GM12878 (cell line): ENCODE measurements at regions not wholly inside any gene's neighbourhood (a gene's known extent, or its start where the extent isn't known, plus 50 kb on each side); places are given as distances from the start of the nearest gene placed in this dataset.

Source experiments
- ATAC-seq: fragments of 200-7000 bp; cut with Tn5 transposase; 3 replicates; pipeline ENCODE4 v1.9.1; 2020; ENCODE audit warnings: mild to moderate bottlenecking, moderate library complexity
- BruUV-seq: library from RNA; stranded (reverse); fragments of 400-500 nt; replicated peaks from 2 replicates; lab custom pipeline; 2021; lab: Mats Ljungman, UMichigan
- CTCF ChIA-PET: fragments of 300-600 bp; sonication (Branson Sonifier 250); formaldehyde crosslinking; extraction: SDS; loops from one replicate; lab custom pipeline; 2021; ENCODE audit warnings: inconsistent platforms; lab: Yijun Ruan, JAX
- POLR2A ChIA-PET: fragments of 350-600 bp; formaldehyde crosslinking; extraction: SDS; loops from one replicate; lab custom pipeline; 2021; ENCODE audit warnings: inconsistent platforms; lab: Charles Lee
- RAD21 ChIA-PET: fragments of 300-600 bp; sonication (Branson Sonifier 250); formaldehyde crosslinking; loops from one replicate; lab custom pipeline; 2023; ENCODE audit warnings: antibody characterized with exemption; ENCODE audit not compliant: unreplicated experiment; lab: Charles Lee
- SMC1A ChIA-PET: fragments of 300-600 bp; sonication (Branson Sonifier 250); formaldehyde crosslinking; loops from one replicate; lab custom pipeline; 2023; ENCODE audit not compliant: unreplicated experiment, uncharacterized antibody; lab: Charles Lee
- DNase-seq: peaks from one replicate; pipeline ENCODE4 v3.0.0-alpha.2; 2011; ENCODE audit warnings: low read depth, low spot score
- FAIRE-seq: peaks from 3 replicates; lab custom pipeline; 2011; peaks lifted over from hg19 to GRCh38; lab: Jason Lieb, UNC
- H2AFZ ChIP-seq: 2 replicates; pipeline ENCODE4 v1.6.0; 2011; ENCODE audit warnings: low read depth, low read length, control low read depth; ENCODE audit not compliant: control insufficient read depth
- H3K27ac ChIP-seq: 2 replicates; pipeline ENCODE4 v1.5.1; 2011; ENCODE audit warnings: control low read depth; ENCODE audit not compliant: control insufficient read depth, insufficient read depth
- H3K27me3 ChIP-seq, 2 experiments: replicated peaks in 1 of 2; 2 replicates each; pipeline versions ENCODE4 v1.6.0 to v1.6.1; 2011; ENCODE audit warnings: low read length in 1 of 2; ENCODE audit not compliant: control insufficient read depth in 2 of 2, insufficient read depth in 2 of 2
- H3K36me3 ChIP-seq, 2 experiments: 2 replicates each; pipeline ENCODE4 v1.5.1; 2011; ENCODE audit warnings: low read length in 1 of 2; ENCODE audit not compliant: control insufficient read depth in 2 of 2, insufficient read depth in 2 of 2
- H3K4me1 ChIP-seq: 2 replicates; pipeline ENCODE4 v1.6.1; 2011; ENCODE audit warnings: mild to moderate bottlenecking, low read length, moderate library complexity, mixed read lengths; ENCODE audit not compliant: control insufficient read depth, insufficient read depth
- H3K4me2 ChIP-seq: 2 replicates; pipeline ENCODE4 v1.6.0; 2011; ENCODE audit warnings: control low read depth; ENCODE audit not compliant: control insufficient read depth, insufficient read depth
- H3K4me3 ChIP-seq: fragments of 200-600 bp; sonication (generic); 2 replicates; pipeline ENCODE4 v1.5.1; 2016
- H3K79me2 ChIP-seq: 2 replicates; pipeline ENCODE4 v1.6.0; 2011; ENCODE audit warnings: low read length; ENCODE audit not compliant: control insufficient read depth, insufficient read depth
- H3K9ac ChIP-seq: 2 replicates; pipeline ENCODE4 v1.8.0; 2011; ENCODE audit warnings: low read length, control low read depth, mixed read lengths; ENCODE audit not compliant: control insufficient read depth, insufficient read depth
- H3K9me3 ChIP-seq: replicated peaks from 3 replicates; pipeline ENCODE4 v1.5.1; 2011; ENCODE audit warnings: mild to moderate bottlenecking, low read length; ENCODE audit not compliant: control insufficient read depth, insufficient read depth
- H4K20me1 ChIP-seq: 2 replicates; pipeline ENCODE4 v1.6.0; 2011; ENCODE audit not compliant: control insufficient read depth, insufficient read depth
- CBX3 ChIP-seq: fragments of 200-600 bp; sonication (generic); IDR thresholded peaks from 2 replicates; pipeline ENCODE4 v1.6.1; 2016; ENCODE audit warnings: low read depth, borderline replicate concordance
- EED ChIP-seq: sonication (generic); IDR thresholded peaks from 2 replicates; pipeline ENCODE4 v1.6.1; 2016; ENCODE audit warnings: antibody characterized with exemption, low read depth
- ESRRA ChIP-seq: IDR thresholded peaks from 2 replicates; pipeline ENCODE4 v1.6.1; 2012; ENCODE audit warnings: mild to moderate bottlenecking, low read length, improper control_type of control experiment
- EZH2 ChIP-seq: IDR thresholded peaks from 2 replicates; pipeline ENCODE4 v1.6.1; 2012; ENCODE audit warnings: low read depth, mild to moderate bottlenecking, control low read depth, inconsistent platforms, low read length, borderline replicate concordance; ENCODE audit not compliant: control insufficient read depth
- GABPA ChIP-seq: IDR thresholded peaks from 2 replicates; pipeline ENCODE4 v1.6.1; 2014; ENCODE audit warnings: antibody characterized with exemption, low read depth, mild to moderate bottlenecking, inconsistent platforms
- KLF5 ChIP-seq: fragments of 450-650 bp; IDR thresholded peaks from 2 replicates; pipeline ENCODE4 v1.6.1; 2014; ENCODE audit warnings: mild to moderate bottlenecking; ENCODE audit not compliant: partially characterized antibody
- MTA2 ChIP-seq: fragments of 450-650 bp; IDR thresholded peaks from 2 replicates; pipeline ENCODE4 v1.6.1; 2016; ENCODE audit warnings: low read depth, mild to moderate bottlenecking, moderate library complexity
- MTA3 ChIP-seq: IDR thresholded peaks from 2 replicates; pipeline ENCODE4 v1.6.1; 2012; ENCODE audit warnings: low read length, inconsistent platforms, borderline replicate concordance
- NBN ChIP-seq: fragments of 450-650 bp; IDR thresholded peaks from 2 replicates; pipeline ENCODE4 v1.6.1; 2016
- NR2F1 ChIP-seq: fragments of 450-650 bp; conservative IDR thresholded peaks from 2 replicates; pipeline ENCODE4 v1.6.1; 2017; ENCODE audit warnings: mild to moderate bottlenecking
- POLR2A ChIP-seq: IDR thresholded peaks from 2 replicates; pipeline ENCODE4 v1.6.1; 2011; ENCODE audit warnings: low read depth, mild to moderate bottlenecking, low read length
- POLR2AphosphoS2 ChIP-seq: IDR thresholded peaks from 2 replicates; pipeline ENCODE4 v1.6.1; 2011; ENCODE audit warnings: low read depth, mild to moderate bottlenecking, low read length, improper control_type of control experiment, moderate library complexity
- POU2F2 ChIP-seq: IDR thresholded peaks from 3 replicates; pipeline ENCODE4 v1.6.1; 2011; ENCODE audit warnings: low read depth, mild to moderate bottlenecking, low read length, borderline replicate concordance
- RFX5 ChIP-seq: IDR thresholded peaks from 2 replicates; pipeline ENCODE4 v1.6.1; 2011; ENCODE audit warnings: low read depth, low read length, improper control_type of control experiment
- ZNF207 ChIP-seq: fragments of 450-650 bp; IDR thresholded peaks from 2 replicates; pipeline ENCODE4 v1.6.1; 2014; ENCODE audit warnings: antibody characterized with exemption, mild to moderate bottlenecking, borderline replicate concordance
- ZNF217 ChIP-seq: fragments of 450-650 bp; IDR thresholded peaks from 2 replicates; pipeline ENCODE4 v1.6.1; 2017; ENCODE audit warnings: antibody characterized with exemption, mild to moderate bottlenecking
- WGBS: methylation state at CpG from one replicate; pipeline ENCODE4 v1.1.6; 2016; ENCODE audit warnings: low lambda C conversion rate; ENCODE audit not compliant: insufficient replicate concordance, insufficient coverage; ENCODE audit errors: missing lambda C conversion rate; 5-methylcytosine and 5-hydroxymethylcytosine counted together
- in situ Hi-C: fragments of 300-500 bp; cut with MboI; formaldehyde crosslinking; loops from 9 replicates; pipeline ENCODE4 v1.14.3; 2018; ENCODE audit warnings: mixed read lengths
- intact Hi-C: fragments of 100-400 bp; cut with micrococcal nuclease; formaldehyde crosslinking; loops from one replicate; pipeline ENCODE4 v1.14.2; 2022; ENCODE audit not compliant: unreplicated experiment
- TF ChIP-seq, protein P1 (sequence below): IDR thresholded peaks from 2 replicates; pipeline ENCODE4 v1.6.1; 2012; ENCODE audit warnings: low read depth, low read length, improper control_type of control experiment
- TF ChIP-seq, protein P2 (sequence below): fragments of 450-650 bp; IDR thresholded peaks from 2 replicates; pipeline ENCODE4 v1.6.1; 2016; ENCODE audit warnings: mild to moderate bottlenecking, moderate library complexity, borderline replicate concordance

DNA sequence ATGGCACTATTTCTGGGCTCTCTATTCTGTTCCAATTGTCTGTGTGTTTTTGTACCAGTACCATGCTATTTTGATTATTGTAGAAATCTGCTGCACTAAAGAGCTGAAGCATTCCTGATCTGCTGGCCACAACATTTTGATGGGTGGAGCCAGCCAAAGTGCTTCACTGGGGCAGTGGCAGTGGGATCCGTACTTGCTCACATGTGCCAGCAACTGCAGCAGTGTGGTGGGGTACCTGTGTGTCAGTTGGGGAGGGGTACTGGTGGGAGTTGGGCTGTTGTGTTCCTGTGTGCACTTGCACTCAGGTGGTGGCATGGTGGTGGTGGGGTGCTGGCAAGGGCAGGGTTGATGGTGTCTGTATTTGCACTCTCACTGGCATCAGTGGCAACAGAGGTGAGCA is 204.6 kb upstream of the ALG10 start (continued):
- TF ChIP-seq POLR2AphosphoS2: no peak
- no peak for TF ChIP-seq ESRRA
- TF ChIP-seq POU2F2: no peak
- TF ChIP-seq POLR2A: no peak
- TF ChIP-seq, protein P1, sequence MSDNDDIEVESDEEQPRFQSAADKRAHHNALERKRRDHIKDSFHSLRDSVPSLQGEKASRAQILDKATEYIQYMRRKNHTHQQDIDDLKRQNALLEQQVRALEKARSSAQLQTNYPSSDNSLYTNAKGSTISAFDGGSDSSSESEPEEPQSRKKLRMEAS: no peak
- no peak for TF ChIP-seq MTA2

- TF ChIP-seq EED (no peak), KLF5 (no peak), NR2F1 (no peak), MTA3 (no peak), ZNF217 (no peak), GABPA (no peak), POLR2AphosphoS2 (no peak), CBX3 (no peak), RFX5 (no peak), ZNF207 (no peak), NBN (no peak), EZH2 (no peak)
- TF ChIP-seq, protein P2, sequence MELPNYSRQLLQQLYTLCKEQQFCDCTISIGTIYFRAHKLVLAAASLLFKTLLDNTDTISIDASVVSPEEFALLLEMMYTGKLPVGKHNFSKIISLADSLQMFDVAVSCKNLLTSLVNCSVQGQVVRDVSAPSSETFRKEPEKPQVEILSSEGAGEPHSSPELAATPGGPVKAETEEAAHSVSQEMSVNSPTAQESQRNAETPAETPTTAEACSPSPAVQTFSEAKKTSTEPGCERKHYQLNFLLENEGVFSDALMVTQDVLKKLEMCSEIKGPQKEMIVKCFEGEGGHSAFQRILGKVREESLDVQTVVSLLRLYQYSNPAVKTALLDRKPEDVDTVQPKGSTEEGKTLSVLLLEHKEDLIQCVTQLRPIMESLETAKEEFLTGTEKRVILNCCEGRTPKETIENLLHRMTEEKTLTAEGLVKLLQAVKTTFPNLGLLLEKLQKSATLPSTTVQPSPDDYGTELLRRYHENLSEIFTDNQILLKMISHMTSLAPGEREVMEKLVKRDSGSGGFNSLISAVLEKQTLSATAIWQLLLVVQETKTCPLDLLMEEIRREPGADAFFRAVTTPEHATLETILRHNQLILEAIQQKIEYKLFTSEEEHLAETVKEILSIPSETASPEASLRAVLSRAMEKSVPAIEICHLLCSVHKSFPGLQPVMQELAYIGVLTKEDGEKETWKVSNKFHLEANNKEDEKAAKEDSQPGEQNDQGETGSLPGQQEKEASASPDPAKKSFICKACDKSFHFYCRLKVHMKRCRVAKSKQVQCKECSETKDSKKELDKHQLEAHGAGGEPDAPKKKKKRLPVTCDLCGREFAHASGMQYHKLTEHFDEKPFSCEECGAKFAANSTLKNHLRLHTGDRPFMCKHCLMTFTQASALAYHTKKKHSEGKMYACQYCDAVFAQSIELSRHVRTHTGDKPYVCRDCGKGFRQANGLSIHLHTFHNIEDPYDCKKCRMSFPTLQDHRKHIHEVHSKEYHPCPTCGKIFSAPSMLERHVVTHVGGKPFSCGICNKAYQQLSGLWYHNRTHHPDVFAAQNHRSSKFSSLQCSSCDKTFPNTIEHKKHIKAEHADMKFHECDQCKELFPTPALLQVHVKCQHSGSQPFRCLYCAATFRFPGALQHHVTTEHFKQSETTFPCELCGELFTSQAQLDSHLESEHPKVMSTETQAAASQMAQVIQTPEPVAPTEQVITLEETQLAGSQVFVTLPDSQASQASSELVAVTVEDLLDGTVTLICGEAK: no peak
- no peaks in the 10 kb centered on the region for H3K4me1 ChIP-seq
- FAIRE-seq (no peak), ATAC-seq (no peak), DNase-seq (no peak)
- H3K4me2 ChIP-seq: no peak overlapping the region
- SMC1A ChIA-PET: no interaction called here
- H4K20me1 ChIP-seq: no peaks in the 10 kb centered on the region
- H3K27me3 ChIP-seq: no peaks in the 10 kb centered on the region
- in situ Hi-C loops (no loop called here), intact Hi-C loops (no loop called here)
- H3K27ac ChIP-seq: no peak overlapping the region
- H3K79me2 ChIP-seq: no peaks in the 10 kb centered on the region
- no peak overlapping the region for H2AFZ ChIP-seq
- RAD21 ChIA-PET: no interaction called here
- H3K4me3 ChIP-seq: no peak overlapping the region
- CTCF ChIA-PET: no interaction called here
- no peaks in the 10 kb centered on the region for H3K36me3 ChIP-seq
- H3K9me3 ChIP-seq: no peaks in the 10 kb centered on the region
- WGBS: 0% methylated on average over 5 of the region's 5 CpGs
- POLR2A ChIA-PET: no interaction called here
- no TSS peak for BruUV-seq
- H3K9ac ChIP-seq: no peak overlapping the region
Observed at GRCh38 chr12:33818313-33818712, 204.0 kb upstream of the ALG10 start.
